Fibroblast of pulmonary artery (primary cell): ENCODE measurements at regions not wholly inside any gene's neighbourhood (a gene's known extent, or its start where the extent isn't known, plus 50 kb on each side); places are given as distances from the start of the nearest gene placed in this dataset.

Experiments used
- DNase-seq: peaks from one replicate; pipeline ENCODE4 v3.0.0-alpha.2; 2010; ENCODE audit warnings: low read depth
- H3K4me3 ChIP-seq: replicated peaks from 2 replicates; pipeline ENCODE4 v1.5.1; 2011; ENCODE audit warnings: low read depth, mild to moderate bottlenecking, control low read depth, low read length, moderate library complexity
- CTCF ChIP-seq: IDR thresholded peaks from 2 replicates; pipeline ENCODE4 v1.5.1; 2011; ENCODE audit warnings: mild to moderate bottlenecking, control low read depth, low read length, inconsistent platforms; ENCODE audit errors: missing control alignments

DNA sequence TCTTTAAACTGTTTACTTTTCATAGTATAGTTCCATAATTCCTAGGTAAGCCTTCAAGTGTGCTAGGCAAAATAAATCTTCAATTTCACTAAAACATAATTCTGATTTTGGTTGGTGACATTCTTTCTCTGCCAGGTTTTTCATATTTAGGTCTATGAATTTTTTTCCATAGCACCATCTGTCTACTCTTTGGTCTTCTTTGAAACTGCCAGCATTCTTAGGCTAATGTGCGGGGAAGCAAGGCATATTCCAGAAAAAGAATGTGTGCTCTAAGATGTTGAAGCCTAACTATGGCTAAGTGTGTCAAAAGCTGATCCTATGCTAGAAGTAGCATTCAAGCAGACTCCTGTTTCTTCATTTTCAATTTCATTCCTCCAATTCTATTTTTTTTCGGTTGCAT lies 213.9 kb upstream of the C11orf87 start:
- no peak for DNase-seq
- H3K4me3 ChIP-seq = no peak overlapping the region
- TF ChIP-seq CTCF = no peak

DNA sequence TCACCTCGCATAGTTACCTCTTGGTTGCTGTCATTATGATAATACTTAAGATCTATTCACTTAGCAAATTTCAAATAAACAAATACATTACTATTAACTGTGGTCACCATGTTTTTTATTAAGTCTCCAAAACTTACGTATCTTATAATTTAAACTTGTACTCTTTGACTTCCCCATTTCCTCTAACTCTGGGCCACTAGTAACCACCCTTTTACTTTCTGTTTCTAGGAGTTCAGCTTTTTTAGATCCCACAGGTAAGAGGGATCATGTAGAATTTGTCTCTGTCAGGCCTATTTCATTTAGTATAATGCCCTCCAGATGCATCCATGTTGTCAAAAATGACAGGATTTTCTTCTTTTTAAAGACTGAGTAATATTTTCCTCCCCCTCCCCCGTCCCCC lies 212.4 kb upstream of the C11orf87 start:
- TF ChIP-seq CTCF = no peak
- no peak for DNase-seq
- H3K4me3 ChIP-seq = no peak overlapping the region

- TF ChIP-seq CTCF = no peak
- H3K4me3 ChIP-seq = no peak overlapping the region
- DNase-seq = no peak
Measured at GRCh38 chr11:109221190-109221589, 200.8 kb upstream of the C11orf87 start.

- no peak for TF ChIP-seq CTCF
- no peak overlapping the region for H3K4me3 ChIP-seq
- no peak for DNase-seq
Measured at GRCh38 chr11:109222761-109223160, 199.2 kb upstream of the C11orf87 start.

GRCh38 chr11:109223451-109223850 lies 198.5 kb upstream of the C11orf87 start:
- no peak overlapping the region for H3K4me3 ChIP-seq
- DNase-seq = no peak
- no peak for TF ChIP-seq CTCF

GRCh38 chr11:109229682-109230081 lies 192.3 kb upstream of the C11orf87 start:
- no peak overlapping the region for H3K4me3 ChIP-seq
- DNase-seq = no peak
- TF ChIP-seq CTCF = no peak

DNA sequence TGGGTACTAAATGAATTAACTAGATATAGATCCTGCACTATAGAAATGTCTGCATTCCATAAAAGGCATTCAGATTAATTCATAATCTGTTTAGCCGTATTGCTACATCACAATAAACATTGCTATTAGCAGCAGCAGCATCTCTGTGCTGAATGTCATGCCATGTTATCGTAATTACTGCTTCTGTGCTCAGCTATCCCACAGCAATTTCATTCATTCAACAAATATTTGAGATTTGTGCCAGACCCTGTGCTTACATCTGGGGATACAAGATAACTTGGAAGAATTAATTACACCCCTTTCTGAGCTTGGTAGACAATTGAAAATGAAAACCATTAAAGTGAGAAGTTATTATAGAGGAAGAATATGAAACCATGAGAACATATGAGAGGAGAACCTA lies 185.8 kb upstream of the C11orf87 start:
- TF ChIP-seq CTCF = no peak
- DNase-seq = no peak
- no peak overlapping the region for H3K4me3 ChIP-seq
